GM19467 (cell line): ENCODE measurements at regions not wholly inside any gene's neighbourhood (a gene's known extent, or its start where the extent isn't known, plus 50 kb on each side); places are given as distances from the start of the nearest gene placed in this dataset.

Source experiments
- ATAC-seq: cut with Tn5 transposase; IDR thresholded peaks from one replicate; pipeline ENCODE4 v1.9.1; 2021; ENCODE audit warnings: mild to moderate bottlenecking, moderate library complexity; ENCODE audit not compliant: unreplicated experiment

GRCh38 chr5:82330530-82331270, 52.5 kb upstream of the RPS23 start:
- ATAC-seq, result no peak

- no peak for ATAC-seq
Observed at GRCh38 chr5:82329393-82329792, 51.2 kb upstream of the RPS23 start.
